NCI-H1417 (cell line): ENCODE measurements at regions not wholly inside any gene's neighbourhood (a gene's known extent, or its start where the extent isn't known, plus 50 kb on each side); places are given as distances from the start of the nearest gene placed in this dataset.

ENCODE experiments used
- DNase-seq, 3 experiments: peaks; one replicate each; lab custom pipeline; 2025; lab: John Stamatoyannopoulos, UW

DNA sequence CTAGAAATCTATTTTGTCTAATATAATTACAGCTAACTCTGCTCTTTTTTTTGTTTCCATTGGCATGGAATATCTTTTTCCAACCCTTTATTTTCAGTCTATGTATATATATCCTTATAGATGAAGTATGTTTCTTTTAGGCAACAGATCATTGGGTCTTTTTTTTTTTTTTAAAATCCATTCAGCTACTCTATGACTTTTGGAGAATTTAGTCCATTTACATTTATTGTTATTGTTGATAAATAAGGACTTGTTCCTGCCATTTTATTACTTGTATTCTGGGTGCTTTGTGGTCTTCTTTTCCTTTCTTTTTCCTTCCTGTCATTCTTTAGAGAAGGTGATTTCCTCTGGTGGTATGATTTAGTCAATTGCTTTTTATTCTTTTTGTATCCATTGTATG is 296.8 kb downstream of the SMARCA2 start:
- DNase-seq: no peak

DNA sequence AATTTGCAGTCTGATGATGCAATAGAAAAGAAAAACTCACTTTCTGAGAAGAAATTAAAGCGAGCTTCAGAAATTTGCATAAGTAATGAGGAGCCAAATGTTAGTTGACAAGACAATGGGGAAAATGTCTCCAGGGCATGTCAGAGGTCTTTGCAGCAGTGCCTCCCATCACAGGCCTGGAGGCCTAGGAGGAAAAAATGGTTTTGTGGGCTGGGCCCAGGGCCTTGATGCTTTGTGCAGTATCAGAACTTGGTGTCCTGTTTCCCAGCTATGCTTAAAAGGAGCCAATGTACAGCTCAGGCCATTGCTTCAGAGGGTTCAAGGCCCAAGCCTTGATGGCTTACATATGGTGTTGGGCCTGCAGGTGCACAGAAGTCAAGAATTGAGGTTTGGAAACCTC is 298.4 kb downstream of the SMARCA2 start:
- no peak for DNase-seq

DNA sequence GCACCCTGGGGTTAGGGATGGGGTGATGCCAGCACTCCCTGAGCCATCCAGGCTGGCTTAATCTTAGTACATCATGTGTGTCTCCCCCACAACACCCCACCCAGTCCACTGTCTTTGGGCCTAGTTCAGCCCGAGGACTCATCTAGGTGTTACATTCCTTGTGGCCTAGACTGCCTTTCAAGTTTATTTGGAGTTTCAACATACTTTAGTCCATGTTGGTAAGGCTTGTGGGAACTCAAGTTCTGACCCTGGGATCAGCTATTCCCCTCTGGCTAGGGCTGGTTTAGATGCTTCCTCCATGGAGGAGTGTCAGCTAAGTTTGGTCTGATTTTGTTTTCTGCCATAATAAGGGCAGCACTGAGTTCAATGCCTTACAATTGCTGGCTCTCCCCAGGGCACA is 302.4 kb downstream of the SMARCA2 start:
- DNase-seq: no peak

GRCh38 chr9:2319421-2319820 is 302.2 kb upstream of the VLDLR start:
- no peak for DNase-seq

DNA sequence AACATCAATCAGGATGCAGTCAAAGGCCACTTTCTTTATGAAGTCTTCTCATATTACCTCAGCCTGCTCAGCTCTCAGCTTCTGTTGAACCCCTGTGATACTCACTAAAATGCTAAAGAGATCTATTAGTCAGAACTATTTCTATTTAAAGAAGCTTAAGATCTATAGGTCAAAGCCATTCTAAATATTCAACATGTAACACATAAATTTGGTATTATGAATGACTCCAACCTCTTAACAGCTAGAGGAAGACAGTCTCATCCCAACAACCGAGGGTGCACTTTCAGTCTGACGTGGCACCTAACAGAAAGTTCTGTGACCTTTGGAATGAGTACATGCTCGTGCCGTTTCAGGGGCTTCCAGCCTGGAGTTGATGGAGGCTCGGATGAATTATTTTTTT is 301.5 kb upstream of the VLDLR start:
- no peak for DNase-seq

DNA sequence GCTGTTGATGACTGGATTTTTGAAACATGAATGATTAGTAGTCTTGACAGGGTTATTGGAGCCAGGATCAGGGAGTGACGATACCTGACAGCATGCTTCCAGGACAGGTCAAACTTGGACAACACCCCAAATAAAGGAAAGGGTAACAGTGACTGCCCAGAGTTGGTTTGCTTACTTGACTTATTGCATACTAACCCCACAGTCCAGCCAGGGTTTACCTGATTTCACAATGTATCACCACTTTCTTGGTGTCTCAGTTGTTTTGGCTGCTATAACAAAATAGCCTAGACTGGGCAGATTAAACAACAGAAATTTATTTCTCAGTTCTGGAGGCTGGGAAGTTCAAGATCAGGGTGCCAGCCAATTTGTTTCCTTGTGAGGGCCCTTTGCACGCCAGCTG is 301.0 kb upstream of the VLDLR start:
- DNase-seq: no peak

DNA sequence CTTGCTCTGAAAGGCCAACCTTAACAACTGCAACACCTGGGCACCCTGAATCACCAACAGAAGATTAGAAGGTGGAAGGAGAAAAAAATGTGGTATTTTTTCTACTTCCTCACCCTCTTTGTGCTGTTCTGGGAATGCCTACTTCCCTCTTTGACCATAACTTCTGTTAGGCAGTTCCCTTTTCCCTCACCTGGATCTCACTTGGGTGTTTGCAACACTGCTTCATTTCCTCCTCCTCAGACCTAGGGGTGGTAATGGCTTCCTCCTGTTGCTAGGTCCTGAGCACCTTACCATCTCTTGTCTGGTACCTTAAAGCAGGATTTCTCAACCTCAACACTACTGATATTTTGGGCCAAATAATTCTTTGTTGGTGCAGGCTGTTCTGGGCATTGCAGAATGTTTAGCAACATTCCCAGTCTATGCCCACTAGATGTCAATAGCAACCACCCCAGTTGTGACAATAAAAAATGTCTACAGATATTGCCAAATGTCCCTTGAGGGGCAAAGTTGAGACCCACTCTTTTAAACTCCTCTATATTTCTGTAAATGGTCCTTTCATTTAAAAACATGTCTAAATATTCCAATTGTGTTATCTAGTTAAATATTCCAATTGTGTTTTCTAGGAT is 300.0 kb upstream of the VLDLR start:
- no peak for DNase-seq

- DNase-seq: no peak
These were observed 296.8 kb upstream of the VLDLR start for GRCh38 chr9:2324742-2325141.

DNA sequence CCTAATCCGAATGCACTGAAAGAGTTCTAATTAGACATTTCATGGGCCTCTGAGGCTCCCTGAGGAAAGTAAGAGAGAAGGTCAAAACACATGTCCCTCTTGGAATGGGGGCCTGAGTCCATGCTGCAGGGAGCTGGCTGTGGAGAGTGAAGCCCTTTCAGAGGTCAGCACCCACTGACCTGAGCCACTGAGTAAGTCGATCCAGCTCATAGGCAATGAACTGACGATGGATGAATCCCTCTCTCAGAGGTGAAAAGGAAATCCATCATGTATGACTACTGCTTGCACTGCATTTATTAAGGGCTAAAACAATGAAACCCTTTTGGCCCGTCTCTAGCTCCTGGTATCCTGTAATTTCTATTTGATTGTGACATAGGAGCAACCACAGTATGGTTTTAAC is 288.9 kb upstream of the VLDLR start:
- DNase-seq: no peak

- DNase-seq: no peak
These were observed 286.3 kb upstream of the VLDLR start for GRCh38 chr9:2335260-2335659.

- peak in 1 of 3 experiments; percentile 47 for DNase-seq
These were observed 285.5 kb upstream of the VLDLR start for GRCh38 chr9:2336055-2336454.

DNA sequence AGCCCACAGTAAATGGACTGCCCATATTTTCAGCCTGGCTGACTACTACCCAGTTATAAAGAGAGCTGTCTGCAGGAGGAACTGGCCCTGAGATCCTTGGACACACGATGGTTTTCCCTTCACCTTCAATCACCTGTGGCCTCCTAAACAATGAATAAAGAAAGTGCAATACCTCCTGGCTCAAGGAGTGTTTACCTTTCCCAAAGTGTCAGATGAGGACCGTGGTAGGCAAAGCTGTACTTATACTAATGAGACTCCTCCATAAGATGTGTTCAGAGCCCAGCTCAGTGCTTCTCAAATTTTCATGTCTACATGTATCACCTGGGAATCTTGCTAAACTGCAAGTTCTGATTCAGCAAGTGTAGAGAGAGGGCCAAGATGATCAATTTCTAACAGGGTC is 284.5 kb upstream of the VLDLR start:
- peak; percentile 9 to 80 (median 44) for DNase-seq

GRCh38 chr9:2337627-2338026 is 284.0 kb upstream of the VLDLR start:
- no peak for DNase-seq

DNA sequence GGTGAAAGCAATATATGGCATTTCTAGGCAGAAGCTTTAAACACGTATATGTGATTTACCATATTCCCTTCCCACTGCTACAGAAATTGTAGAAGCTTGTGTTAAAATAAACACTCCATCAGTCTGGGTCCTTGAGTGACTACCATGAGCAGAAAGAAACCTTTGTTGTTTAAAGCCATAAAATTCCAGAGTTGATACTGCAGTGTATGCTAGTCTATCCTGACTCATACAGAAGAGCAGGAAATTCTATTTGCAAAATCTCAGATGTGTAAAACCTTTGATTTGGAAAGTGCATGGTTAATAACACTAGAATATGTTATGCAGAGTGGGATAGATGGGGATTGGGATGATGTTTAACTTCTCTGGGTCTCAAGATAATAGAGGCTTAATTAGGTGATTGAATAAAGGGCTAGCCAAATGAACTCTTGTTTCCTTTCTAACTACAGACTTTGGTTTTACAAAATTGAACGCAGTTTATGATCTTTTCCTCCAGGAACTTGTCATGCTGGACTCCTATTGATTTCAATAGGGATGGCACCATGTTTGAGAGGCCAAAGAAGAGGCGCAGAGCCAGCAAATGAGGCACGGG is 282.7 kb upstream of the VLDLR start:
- peak in 1 of 3 experiments; percentile 17 for DNase-seq

GRCh38 chr9:2339416-2339815 is 282.2 kb upstream of the VLDLR start:
- DNase-seq: no peak

- no peak for DNase-seq
These were observed 281.4 kb upstream of the VLDLR start for GRCh38 chr9:2340046-2340760.

DNA sequence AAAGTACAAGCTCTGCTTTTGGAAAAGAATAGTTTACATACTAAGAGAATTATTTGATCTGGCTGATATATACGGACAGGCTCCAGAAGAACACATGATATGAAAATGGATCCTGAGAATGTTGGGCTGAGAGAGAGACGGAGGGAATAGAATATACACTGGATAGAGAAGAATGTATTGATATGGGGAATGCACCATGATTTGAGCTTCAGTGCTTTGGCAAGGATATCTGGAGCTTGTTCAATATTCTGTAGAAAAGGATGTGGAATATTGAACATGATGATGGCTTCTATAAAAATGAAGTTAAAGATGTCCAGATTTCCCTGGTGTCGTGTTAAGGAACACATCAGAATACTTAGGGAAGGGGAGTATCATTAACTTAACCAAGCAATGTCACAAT is 280.5 kb upstream of the VLDLR start:
- no peak for DNase-seq

DNA sequence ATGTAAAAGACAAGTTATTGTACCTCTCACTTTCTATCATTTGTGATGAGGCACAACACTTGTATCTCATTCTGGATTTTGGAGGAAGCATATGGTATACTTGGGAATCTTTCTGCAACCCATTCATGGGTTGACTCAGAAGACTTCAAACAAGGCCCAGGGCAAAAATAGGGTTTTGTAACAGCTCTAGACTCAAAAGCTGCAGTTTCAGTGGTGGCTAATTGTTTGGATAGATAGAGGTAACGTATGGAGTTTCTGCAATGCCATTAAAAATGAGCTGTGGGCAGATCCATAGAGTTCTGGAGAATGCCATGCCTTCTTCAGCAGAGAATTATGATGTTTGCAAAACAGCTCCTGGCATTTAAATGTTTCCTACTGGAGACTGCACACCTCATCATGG is 279.6 kb upstream of the VLDLR start:
- DNase-seq: no peak

GRCh38 chr9:2343756-2344155 is 277.8 kb upstream of the VLDLR start:
- no peak for DNase-seq

DNA sequence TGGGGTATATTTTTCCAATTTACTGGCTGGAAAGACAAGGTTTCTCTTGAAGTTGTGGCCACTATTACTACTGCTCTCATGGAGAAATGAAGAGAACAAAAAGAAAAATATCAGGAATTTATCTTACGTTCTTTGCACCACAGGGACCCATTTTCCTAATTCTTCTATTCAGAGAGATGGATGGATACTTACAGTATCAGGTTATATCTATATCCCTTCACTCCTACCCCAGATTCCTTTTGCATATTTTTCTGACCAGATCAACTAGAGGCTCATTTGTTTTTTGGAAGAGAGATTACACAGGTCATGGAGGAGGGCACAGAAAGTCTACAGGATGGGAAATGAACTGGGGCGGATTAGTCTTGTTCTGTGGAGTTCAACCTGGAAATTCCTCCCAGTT is 277.2 kb upstream of the VLDLR start:
- no peak for DNase-seq

GRCh38 chr9:2345013-2345412 is 276.6 kb upstream of the VLDLR start:
- DNase-seq: peak in 1 of 3 experiments; percentile 17

DNA sequence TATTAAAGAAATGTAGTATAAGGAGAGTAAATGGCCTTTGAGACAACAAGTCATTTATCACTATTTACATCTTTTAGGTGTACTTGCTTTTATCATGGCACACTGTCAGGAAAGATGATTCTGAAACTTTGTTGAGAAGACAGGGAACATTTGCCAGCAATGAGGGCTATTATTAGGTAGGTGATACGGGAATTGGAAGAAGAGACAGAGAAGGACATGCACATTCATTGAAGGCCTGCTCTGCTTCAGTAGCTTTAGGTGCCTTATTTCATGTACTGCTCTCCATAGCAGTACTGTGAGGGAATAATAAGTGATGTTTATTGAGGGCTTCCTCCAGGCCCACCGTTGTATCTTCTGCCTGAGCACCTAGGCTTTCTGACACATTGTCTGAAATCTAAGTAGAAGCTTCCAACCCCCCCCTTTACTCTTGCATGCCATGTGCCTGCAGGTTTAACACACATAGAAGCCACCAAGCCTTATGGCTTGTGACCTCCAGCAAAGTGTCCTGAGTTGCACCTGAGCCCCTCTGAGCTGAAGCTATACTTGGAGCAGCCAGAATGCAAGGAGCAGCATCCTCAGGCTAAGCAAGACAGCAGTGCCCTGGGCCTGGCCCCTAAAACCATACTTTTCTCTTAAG is 275.2 kb upstream of the VLDLR start:
- DNase-seq: no peak

DNA sequence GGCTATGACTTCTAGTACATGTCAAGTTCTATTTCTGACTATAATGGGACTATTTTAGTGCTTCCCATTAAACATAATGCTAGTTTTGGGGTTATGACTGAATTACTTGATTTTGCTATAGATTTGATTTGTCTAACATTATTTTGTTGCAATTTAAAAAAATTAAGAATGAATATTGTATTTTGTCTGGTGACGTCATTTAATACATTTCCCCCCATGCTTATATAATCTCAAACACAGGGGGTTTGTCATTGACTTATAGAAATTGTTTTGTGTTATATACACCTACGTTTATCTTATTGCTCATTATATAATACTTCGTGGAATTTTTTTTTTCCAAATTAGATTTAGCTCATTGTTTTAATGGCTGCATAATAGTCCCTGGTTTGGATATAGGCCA is 270.3 kb upstream of the VLDLR start:
- no peak for DNase-seq
